Activated naive CD4-positive, alpha-beta T cell treated with anti-CD3 and anti-CD28 coated beads, Interleukin-2, amount 50 U/mL, for 24 hours (primary cell): ENCODE measurements at regions not wholly inside any gene's neighbourhood (a gene's known extent, or its start where the extent isn't known, plus 50 kb on each side); places are given as distances from the start of the nearest gene placed in this dataset.
"Not testable (repeated sequence)": the region's sequence is repeated elsewhere in the genome, so short reads cannot be mapped to it uniquely, and the experiment has no call there.

Experiments used
- H3K27ac Mint-ChIP-seq: one replicate; pipeline ENCODE4 v1.8.0; 2021; ENCODE audit warnings: mild to moderate bottlenecking, mixed read lengths
- H3K27me3 Mint-ChIP-seq: one replicate; pipeline ENCODE4 v1.8.0; 2021; ENCODE audit warnings: mixed read lengths
- H3K36me3 Mint-ChIP-seq: one replicate; pipeline ENCODE4 v1.8.0; 2021; ENCODE audit warnings: mixed read lengths
- H3K4me1 Mint-ChIP-seq: one replicate; pipeline ENCODE4 v1.8.0; 2021; ENCODE audit warnings: mixed read lengths
- H3K4me3 Mint-ChIP-seq: one replicate; pipeline ENCODE4 v1.8.0; 2021; ENCODE audit warnings: mild to moderate bottlenecking, mixed read lengths
- H3K9me3 Mint-ChIP-seq: one replicate; pipeline ENCODE4 v1.8.0; 2021; ENCODE audit warnings: mixed read lengths

DNA sequence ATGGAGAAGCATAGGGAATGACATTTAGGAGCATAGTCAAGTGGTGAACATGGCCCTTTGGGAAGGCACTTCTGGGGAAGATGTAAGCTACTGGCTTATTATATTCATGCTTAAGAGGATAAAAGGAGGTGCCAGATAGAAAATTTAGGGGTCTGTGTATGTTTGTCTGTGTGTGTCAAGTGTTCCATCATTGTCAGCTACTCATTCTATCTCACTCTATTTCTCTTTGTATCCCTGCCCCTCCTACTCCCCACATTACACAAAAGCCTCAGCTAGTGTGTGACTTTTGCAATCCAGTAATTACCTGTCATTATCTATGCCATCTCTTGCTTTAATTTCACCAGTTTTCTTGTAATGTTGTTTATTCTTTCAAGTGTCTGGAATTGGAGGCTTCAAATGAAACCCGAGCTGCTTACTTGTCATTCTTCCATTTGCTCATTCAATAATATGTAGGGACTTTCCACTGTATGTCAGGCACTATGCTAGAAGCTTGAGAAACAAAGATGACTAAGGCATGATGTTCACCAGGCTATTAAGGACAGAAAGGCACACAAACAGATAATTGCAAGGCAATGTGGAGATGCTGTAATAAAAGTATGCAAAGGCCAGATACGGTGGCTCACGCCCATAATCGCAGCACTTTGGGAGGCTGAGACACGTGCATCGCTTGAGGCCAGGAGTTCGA, 229.8 kb upstream of the TEX13C start:
- no peaks in the 10 kb centered on the region for H3K4me1 Mint-ChIP-seq
- H3K36me3 Mint-ChIP-seq = no peaks in the 10 kb centered on the region
- no peaks in the 10 kb centered on the region for H3K9me3 Mint-ChIP-seq
- peak overlapping the region; percentile 11 for H3K27ac Mint-ChIP-seq
- no peak overlapping the region for H3K4me3 Mint-ChIP-seq
- peaks cover 2% of the 10 kb centered on the region for H3K27me3 Mint-ChIP-seq

DNA sequence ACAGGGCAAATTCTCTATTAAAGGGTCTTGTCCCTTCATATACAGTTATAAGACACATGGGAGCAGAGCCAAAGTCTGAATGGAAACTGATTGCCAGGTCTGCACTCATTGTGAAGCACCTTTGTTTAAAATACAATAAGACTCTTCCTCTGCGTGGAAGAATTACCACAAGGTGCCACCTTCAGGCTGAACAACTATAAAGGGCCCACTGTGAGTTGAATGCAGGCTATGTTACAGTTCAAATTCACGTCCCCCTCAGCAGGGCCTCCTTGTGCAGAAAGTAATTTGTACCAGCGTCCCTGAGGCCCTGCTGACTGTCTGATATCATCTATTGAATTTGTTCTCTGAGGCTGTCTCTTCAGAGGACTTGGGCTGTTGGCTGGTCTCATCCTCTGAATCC, 225.8 kb upstream of the TEX13C start:
- H3K4me3 Mint-ChIP-seq = no peak overlapping the region
- H3K27me3 Mint-ChIP-seq = no peaks in the 10 kb centered on the region
- no peak overlapping the region for H3K27ac Mint-ChIP-seq
- no peaks in the 10 kb centered on the region for H3K9me3 Mint-ChIP-seq
- no peaks in the 10 kb centered on the region for H3K36me3 Mint-ChIP-seq
- no peaks in the 10 kb centered on the region for H3K4me1 Mint-ChIP-seq

DNA sequence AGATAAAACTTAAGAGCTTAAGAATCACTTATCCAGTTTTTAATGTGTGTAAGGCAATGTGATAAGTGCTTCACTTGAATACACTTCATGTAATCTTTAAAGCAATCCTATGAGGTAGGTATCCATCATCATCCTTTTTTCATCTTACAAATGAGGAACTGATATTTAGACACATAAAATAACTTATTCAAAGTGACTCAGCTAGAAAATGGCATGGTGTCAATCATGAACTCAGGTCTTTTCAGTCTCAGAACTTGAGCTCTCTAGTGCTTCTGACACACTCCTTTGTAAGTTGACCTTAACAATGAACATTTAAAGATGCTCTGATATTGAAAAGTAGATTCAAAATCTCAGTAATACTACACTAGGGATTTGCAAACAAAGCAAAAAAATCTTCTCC, 224.8 kb upstream of the TEX13C start:
- Mint-ChIP-seq H3K36me3 (no peaks in the 10 kb centered on the region), H3K4me1 (no peaks in the 10 kb centered on the region), H3K9me3 (no peaks in the 10 kb centered on the region), H3K27me3 (no peaks in the 10 kb centered on the region), H3K27ac (no peak overlapping the region), H3K4me3 (no peak overlapping the region)

DNA sequence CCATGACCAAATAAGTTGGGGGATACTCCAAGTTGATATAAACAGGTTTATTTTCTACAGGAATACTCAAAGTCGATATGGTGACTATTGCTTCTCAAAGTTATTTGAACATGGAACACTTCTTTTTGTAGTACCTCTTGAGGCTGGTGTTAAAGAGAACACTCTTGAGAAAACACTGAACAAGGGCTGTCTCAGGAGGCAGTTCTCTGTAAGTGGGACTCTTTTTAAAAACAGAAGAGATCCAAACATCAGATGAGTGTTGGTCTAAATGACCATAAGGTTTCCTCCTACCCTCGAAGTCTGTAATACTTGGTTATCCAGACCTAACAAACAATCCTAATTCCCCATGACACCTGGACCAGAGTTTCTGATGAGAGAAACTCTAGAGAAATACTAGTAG, 223.2 kb upstream of the TEX13C start:
- Mint-ChIP-seq H3K4me1 (no peaks in the 10 kb centered on the region), H3K4me3 (no peak overlapping the region), H3K9me3 (no peaks in the 10 kb centered on the region), H3K27me3 (no peaks in the 10 kb centered on the region), H3K36me3 (no peaks in the 10 kb centered on the region), H3K27ac (no peak overlapping the region)

DNA sequence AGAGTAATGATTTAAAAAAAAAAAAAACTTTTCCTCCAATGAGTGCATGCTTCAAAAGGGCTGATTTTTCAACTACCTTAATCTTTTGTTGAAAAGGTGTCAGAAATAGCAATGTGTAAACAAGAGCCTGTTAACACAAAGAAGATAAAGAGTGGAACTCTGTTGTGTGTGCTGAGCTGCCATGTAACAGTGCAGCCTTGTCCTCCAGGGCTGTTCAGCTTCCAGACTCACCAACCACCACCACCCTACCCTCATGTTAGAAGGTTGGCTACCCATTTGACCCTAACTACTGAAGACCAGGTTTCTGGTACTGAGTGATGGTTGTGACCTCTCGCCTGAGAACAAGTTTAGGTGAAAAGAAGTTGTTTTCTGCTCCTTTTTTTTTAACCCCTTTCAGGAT, 222.8 kb upstream of the TEX13C start:
- H3K27ac Mint-ChIP-seq = no peak overlapping the region
- H3K36me3 Mint-ChIP-seq = no peaks in the 10 kb centered on the region
- H3K4me3 Mint-ChIP-seq = no peak overlapping the region
- no peaks in the 10 kb centered on the region for H3K9me3 Mint-ChIP-seq
- H3K27me3 Mint-ChIP-seq = peaks cover 2% of the 10 kb centered on the region
- H3K4me1 Mint-ChIP-seq = no peaks in the 10 kb centered on the region

DNA sequence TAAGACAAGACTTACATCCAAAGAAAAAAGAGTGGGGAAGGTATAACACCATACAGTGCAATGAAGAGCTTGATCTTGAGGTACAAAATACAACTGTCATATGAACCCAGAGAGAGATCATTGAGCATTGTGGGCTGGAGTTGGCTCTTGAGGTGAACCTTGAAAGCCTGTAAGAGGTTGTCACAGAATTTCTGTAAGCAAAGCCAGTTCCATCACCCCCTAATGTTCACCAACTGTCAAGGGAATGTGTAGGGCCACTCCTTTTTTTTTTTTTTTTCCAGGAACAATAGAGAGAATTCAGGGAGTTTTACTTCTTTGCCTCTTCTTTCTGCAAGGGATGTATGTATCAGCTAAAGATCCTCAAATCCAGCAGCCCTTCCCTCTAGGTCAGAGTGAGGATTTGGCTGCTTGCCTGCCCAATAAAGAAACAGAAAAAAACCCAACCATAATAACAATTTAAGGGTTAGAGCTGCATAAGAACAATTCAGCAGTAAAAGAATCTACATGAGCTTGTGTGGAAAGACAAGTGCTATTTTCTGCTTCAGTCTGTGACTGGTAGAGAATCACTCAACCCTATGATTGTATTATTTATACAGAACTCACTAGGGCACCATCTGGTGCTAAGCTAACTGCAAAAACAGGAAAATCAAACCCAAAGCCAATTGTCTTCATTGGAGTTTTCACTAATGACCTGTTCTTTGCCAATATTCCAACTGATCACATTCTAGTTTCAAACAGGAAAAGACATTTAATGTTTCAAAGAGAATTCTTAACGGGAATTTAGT, 217.5 kb upstream of the TEX13C start:
- H3K27me3 Mint-ChIP-seq = peaks cover 2% of the 10 kb centered on the region
- no peaks in the 10 kb centered on the region for H3K36me3 Mint-ChIP-seq
- H3K27ac Mint-ChIP-seq = no peak overlapping the region
- H3K9me3 Mint-ChIP-seq = no peaks in the 10 kb centered on the region
- no peaks in the 10 kb centered on the region for H3K4me1 Mint-ChIP-seq
- H3K4me3 Mint-ChIP-seq = no peak overlapping the region

DNA sequence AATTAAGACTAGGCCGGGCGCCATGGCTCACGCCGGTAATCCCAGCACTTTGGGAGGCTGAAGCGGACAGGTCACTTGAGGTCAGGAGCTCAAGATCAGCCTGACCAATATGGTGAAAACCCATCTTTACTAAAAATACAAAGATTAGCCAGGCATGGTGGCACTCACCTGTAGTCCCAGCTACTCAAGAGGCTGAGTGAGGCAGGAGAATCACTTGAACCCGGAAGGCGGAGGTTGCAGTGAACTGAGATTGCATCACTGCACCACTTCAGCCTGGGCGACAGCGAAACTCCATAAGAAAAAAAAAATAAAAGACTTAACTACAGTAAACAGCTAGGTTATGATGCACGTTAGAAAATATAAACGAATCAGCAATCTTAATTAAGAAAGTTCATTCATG, 216.0 kb upstream of the TEX13C start:
- Mint-ChIP-seq H3K27me3 (peaks cover 2% of the 10 kb centered on the region), H3K9me3 (no peaks in the 10 kb centered on the region), H3K4me1 (no peaks in the 10 kb centered on the region), H3K36me3 (no peaks in the 10 kb centered on the region), H3K27ac (no peak overlapping the region), H3K4me3 (no peak overlapping the region)

DNA sequence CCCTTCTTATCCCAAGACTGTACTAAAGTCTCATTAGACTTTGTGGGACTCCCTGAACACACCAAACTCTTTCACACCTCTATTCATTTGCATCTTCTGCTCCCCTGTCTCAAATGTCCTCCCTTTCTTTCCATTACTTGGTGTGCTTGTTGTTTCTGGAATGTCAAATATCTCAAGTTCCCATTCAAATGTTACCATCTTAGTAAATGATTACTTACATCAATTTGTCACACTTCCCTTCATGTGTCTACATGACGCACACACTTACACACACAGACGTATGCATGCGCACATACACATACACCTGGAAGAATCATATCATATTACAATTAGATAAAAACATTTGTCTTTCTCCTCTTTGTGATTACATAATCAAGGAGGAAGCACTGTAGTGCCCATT, 210.8 kb upstream of the TEX13C start:
- H3K4me1 Mint-ChIP-seq = no peaks in the 10 kb centered on the region
- H3K27me3 Mint-ChIP-seq = peaks cover 4% of the 10 kb centered on the region
- no peak overlapping the region for H3K27ac Mint-ChIP-seq
- H3K4me3 Mint-ChIP-seq = no peak overlapping the region
- H3K9me3 Mint-ChIP-seq = no peaks in the 10 kb centered on the region
- no peaks in the 10 kb centered on the region for H3K36me3 Mint-ChIP-seq

DNA sequence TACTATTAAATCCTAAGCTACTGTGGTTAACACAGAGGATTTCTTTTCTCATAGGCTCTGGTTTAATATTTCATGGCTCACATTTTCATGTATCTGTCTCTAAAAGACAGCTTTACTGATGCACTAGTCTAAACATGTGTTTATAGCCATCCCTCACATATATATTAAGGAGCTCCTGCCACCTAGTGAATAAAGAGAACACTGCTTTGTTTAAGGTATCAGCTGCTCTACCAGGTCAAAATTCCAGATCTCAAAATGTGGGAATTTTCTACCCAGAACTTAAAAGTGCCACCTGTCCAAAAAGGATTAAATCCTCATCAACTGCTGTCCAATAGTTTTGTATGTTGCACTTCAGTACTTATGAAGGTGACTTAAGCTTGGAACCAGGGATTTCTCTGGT, 188.5 kb upstream of the TEX13C start:
- H3K27me3 Mint-ChIP-seq = no peaks in the 10 kb centered on the region
- no peak overlapping the region for H3K4me3 Mint-ChIP-seq
- H3K9me3 Mint-ChIP-seq = no peaks in the 10 kb centered on the region

DNA sequence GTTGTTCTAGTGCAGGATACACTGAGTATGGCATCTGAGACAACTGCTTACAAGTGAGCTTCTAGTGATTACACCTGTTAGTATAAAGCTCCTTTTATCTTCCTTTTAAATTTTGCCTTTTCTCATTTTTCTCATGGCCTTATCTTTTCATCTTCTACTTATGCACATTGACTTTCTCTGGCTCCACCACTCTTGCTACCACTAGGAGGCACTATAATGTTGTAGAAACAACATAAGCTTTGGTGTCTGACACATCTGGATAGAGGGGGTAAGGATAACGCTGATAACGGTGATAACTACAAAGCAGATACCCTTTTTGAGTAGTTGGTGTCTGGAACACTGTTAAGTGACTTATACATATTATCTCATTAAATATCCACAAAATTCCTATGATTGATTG, 187.4 kb upstream of the TEX13C start:
- Mint-ChIP-seq H3K4me1 (no peaks in the 10 kb centered on the region), H3K36me3 (no peaks in the 10 kb centered on the region), H3K27ac (no peak overlapping the region), H3K4me3 (no peak overlapping the region), H3K9me3 (no peaks in the 10 kb centered on the region), H3K27me3 (no peaks in the 10 kb centered on the region)

More for the DNA sequence above, 188.5 kb upstream of the TEX13C start:
- H3K36me3 Mint-ChIP-seq = no peaks in the 10 kb centered on the region
- H3K4me1 Mint-ChIP-seq = no peaks in the 10 kb centered on the region
- no peak overlapping the region for H3K27ac Mint-ChIP-seq

DNA sequence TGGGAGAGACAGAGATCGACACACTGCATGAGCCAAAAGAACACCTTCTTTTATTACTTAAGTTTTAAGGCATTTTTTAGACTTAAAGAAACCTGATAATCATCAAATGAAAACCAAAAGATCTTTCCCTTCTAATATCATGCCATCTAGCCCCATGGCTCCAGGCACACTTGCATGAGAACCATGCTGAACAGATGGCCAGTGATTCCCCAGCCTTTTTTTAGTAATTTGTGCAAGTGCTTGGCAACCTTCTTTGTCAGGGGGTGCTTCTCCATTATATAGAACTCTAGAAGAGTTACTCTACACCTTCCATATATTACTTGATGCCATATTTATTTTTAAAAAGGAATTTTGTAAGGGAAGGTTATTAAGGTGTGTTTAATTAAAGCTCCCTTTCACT, 182.2 kb upstream of the TEX13C start:
- Mint-ChIP-seq H3K9me3 (no peaks in the 10 kb centered on the region), H3K4me1 (no peaks in the 10 kb centered on the region), H3K27me3 (no peaks in the 10 kb centered on the region), H3K27ac (no peak overlapping the region), H3K4me3 (no peak overlapping the region), H3K36me3 (no peaks in the 10 kb centered on the region)

DNA sequence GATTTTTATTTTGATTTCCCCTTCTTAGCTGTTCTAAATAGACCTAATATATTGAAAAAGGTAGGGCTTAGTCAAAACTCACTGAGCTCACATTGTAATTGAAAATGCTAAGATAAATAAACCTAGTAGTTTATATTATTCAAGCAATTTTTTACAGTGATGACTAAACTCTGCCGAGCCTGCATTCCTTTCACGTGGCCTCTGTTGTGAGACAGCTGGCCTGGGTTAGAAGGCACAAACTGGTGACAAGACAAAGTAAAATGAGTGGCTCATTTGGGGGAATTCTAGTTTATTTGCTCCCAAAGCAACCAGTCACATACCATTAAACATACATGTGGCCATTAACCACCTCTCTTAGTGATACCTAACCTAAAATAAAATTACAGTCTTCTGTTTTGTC, 169.4 kb upstream of the TEX13C start:
- H3K27me3 Mint-ChIP-seq = no peaks in the 10 kb centered on the region
- no peaks in the 10 kb centered on the region for H3K9me3 Mint-ChIP-seq
- H3K36me3 Mint-ChIP-seq = no peaks in the 10 kb centered on the region
- no peak overlapping the region for H3K27ac Mint-ChIP-seq
- H3K4me3 Mint-ChIP-seq = no peak overlapping the region
- H3K4me1 Mint-ChIP-seq = no peaks in the 10 kb centered on the region

DNA sequence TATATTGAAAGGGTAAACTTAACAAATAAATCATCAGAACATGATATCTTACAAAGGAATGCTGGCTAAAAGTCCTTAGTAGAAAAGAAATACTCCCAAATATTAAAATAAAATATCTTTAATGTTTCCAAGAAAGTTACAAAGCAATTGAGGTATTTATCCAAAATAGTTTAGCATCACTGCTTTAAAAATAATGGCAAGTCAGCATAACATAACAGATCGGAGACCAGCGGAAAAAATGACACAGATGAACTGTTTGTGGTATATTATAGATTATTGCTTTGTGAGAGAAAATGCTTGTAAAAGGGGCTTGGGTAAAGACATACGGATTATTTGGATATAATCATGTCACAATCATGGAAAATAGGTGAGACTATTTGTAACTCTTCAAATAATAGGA, 168.5 kb upstream of the TEX13C start:
- Mint-ChIP-seq H3K27ac (no peak overlapping the region), H3K4me3 (no peak overlapping the region), H3K27me3 (no peaks in the 10 kb centered on the region), H3K4me1 (no peaks in the 10 kb centered on the region), H3K36me3 (no peaks in the 10 kb centered on the region), H3K9me3 (no peaks in the 10 kb centered on the region)

DNA sequence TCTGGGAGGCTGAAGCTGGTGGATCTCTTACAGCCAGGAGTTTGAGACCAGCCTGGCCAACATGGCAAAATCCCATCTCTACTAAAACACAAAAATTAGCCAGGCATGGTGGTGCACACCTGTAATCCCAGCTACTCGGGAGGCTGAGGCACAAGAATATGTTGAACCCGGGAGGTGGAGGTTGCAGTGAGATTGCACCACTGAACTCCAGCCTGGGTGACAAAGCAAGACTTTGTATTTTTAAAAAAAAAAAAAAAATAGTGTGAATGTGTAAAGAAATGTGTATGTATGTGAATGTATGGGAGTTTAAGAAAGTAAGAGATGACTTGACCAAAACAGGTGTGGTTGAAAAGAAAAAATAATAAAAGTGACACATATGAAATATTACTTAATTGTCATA, 167.7 kb upstream of the TEX13C start:
- no peak overlapping the region for H3K27ac Mint-ChIP-seq

DNA sequence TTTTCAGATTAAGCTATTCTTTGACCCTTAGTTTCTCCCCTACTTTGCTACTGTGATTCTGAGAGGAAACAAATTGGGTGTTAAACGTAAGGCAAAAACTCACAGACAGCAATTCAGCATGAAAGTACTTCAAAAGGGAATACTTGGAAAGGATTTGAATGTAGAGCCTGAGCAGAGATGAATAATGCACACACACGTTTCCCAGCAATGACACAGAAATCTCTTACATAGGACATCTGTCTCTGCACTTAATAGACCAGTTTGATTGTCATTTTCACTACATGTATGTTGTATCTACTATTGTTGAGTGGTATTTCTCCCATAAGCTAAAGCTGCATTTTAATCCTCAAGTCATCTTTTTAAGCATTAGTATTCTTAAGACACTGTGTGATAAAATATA, 166.1 kb upstream of the TEX13C start:
- H3K27ac Mint-ChIP-seq = no peak overlapping the region
- no peaks in the 10 kb centered on the region for H3K9me3 Mint-ChIP-seq
- no peaks in the 10 kb centered on the region for H3K4me1 Mint-ChIP-seq

More for the DNA sequence above, 167.7 kb upstream of the TEX13C start:
- no peaks in the 10 kb centered on the region for H3K9me3 Mint-ChIP-seq
- H3K27me3 Mint-ChIP-seq = no peaks in the 10 kb centered on the region
- no peaks in the 10 kb centered on the region for H3K4me1 Mint-ChIP-seq
- no peak overlapping the region for H3K4me3 Mint-ChIP-seq
- H3K36me3 Mint-ChIP-seq = no peaks in the 10 kb centered on the region

DNA sequence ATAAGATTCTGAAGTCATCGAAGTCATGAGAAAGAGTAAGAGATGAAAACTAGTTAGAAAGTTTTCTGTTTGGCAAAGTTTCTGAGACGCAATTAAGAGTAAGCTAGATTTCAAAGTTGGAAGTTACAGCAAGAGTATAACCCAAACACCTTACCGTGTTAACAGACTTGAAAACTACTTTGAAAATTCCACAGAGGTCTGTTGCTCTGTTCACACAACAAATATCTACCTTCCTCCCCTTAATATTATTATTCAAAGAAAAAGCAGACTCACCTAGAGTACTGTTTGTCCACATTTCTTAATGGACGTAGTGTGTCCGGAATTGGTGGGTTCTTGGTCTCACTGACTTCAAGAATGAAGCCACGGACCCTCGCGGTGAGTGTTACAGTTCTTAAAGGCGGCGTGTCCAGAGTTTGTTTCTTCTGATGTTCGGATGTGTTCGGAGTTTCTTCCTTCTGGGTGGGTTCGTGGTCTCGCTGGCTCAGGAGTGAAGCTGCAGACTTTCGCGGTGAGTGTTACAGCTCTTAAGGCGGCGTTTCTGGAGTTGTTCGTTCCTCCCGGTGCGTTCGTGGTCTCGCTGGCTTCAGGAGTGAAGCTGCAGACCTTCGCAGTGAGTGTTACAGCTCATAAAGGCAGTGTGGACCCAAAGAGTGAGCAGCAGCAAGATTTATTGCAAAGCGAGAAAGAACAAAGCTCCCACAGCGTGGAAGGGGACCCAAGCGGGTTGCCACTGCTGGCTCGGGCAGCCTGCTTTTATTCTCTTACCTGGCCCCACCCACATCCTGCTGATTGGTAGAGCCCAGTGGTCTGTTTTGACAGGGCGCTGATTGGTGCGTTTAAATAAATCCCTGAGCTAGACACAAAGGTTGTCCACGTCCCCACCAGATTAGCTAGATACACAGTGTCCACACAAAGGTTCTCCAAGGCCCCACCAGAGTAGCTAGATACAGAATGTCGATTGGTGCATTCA, 165.1 kb upstream of the TEX13C start:
- H3K36me3 Mint-ChIP-seq, H3K27me3 Mint-ChIP-seq, H3K9me3 Mint-ChIP-seq, H3K27ac Mint-ChIP-seq, H3K4me3 Mint-ChIP-seq, H3K4me1 Mint-ChIP-seq: not testable (repeated sequence)

More for the DNA sequence above, 166.1 kb upstream of the TEX13C start:
- no peaks in the 10 kb centered on the region for H3K27me3 Mint-ChIP-seq
- no peaks in the 10 kb centered on the region for H3K36me3 Mint-ChIP-seq
- H3K4me3 Mint-ChIP-seq = no peak overlapping the region
